ENCODE measurements at regions not wholly inside any gene's neighbourhood (a gene's known extent, or its start where the extent isn't known, plus 50 kb on each side); places are given as distances from the start of the nearest gene placed in this dataset.

DNA sequence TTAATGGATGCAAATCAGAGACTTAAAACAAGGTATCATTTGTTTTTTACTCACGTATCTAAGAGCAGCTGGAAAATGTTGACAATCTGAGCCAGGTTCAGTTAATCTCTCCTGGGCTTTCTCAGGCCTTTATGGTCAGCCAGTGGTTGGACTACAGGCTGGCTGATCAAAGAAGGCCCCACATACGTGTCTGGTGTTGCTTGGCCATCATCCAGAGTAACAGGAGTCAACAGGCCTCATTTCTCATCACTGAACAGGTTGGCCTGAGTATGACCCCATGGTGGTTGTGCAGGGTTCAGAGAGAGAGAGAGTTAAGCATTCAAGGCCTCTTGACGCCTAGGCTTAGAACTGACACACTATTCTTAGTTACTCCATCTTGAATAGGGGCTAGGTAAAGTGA is 97.0 kb upstream of the VLDLR start:
- WGBS, 2 experiments (ENCODE audit: extremely low coverage in 2 of 2, insufficient read length in 1 of 2), result no CpG with 5 or more reads among the region's 3 CpGs
- no peak for TF ChIP-seq SMC3 (IDR thresholded peaks at IDR 0.05; ENCODE audit: low read depth, low read length)
- TF ChIP-seq MAZ (IDR thresholded peaks at IDR 0.05; ENCODE audit: borderline replicate concordance, low read depth, low read length), result no peak
- no peak for TF ChIP-seq MXI1 (IDR thresholded peaks at IDR 0.05; ENCODE audit: borderline replicate concordance, low read depth, low read length)
- TF ChIP-seq, protein P1, sequence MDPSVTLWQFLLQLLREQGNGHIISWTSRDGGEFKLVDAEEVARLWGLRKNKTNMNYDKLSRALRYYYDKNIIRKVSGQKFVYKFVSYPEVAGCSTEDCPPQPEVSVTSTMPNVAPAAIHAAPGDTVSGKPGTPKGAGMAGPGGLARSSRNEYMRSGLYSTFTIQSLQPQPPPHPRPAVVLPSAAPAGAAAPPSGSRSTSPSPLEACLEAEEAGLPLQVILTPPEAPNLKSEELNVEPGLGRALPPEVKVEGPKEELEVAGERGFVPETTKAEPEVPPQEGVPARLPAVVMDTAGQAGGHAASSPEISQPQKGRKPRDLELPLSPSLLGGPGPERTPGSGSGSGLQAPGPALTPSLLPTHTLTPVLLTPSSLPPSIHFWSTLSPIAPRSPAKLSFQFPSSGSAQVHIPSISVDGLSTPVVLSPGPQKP (IDR thresholded peaks at IDR 0.05; ENCODE audit: borderline replicate concordance, low read depth, low read length), result no peak
- no peak for TF ChIP-seq MAFK (IDR thresholded peaks at IDR 0.05; ENCODE audit: low read depth, low read length)
- TF ChIP-seq RCOR1 (IDR thresholded peaks at IDR 0.05; ENCODE audit: insufficient replicate concordance, low read length), result no peak
- ATAC-seq (ENCODE audit: low read depth), result no peak
- H3K56ac ChIP-seq (ENCODE audit: extremely low read depth, insufficient read depth, low read length), result no peak overlapping the region
- no peak for DNase-seq
- H3K4me1 ChIP-seq (ENCODE audit: control insufficient read depth, insufficient read depth, low read length), result no peaks in the 10 kb centered on the region
- peaks cover 2% of the 10 kb centered on the region; the same call in 1 of the 2 replicates for H3K36me3 ChIP-seq (ENCODE audit: control insufficient read depth, insufficient read depth, low read length)
- H4K8ac ChIP-seq (ENCODE audit: low read depth in 2 of 2, low read length in 2 of 2), result no peak overlapping the region
- no peak overlapping the region for H2BK20ac ChIP-seq (ENCODE audit: low read depth, low read length)
- no peak overlapping the region for H4K5ac ChIP-seq (ENCODE audit: low read depth, low read length)
- intact Hi-C loops (cut with micrococcal nuclease) (no loop called here), in situ Hi-C loops (cut with MboI; ENCODE audit: low sequenced_read_pairs) (no loop called here), dilution Hi-C loops (cut with HindIII; ENCODE audit: low sequenced_read_pairs, unreplicated experiment) (no loop called here)
- H3K9me3 ChIP-seq (ENCODE audit: control insufficient read depth, insufficient read depth, low read length), result no peaks in the 10 kb centered on the region
- H3K23ac ChIP-seq (ENCODE audit: low read depth, low read length), result no peak overlapping the region
- H2BK15ac ChIP-seq (ENCODE audit: low read depth, low read length), result no peak overlapping the region
- H3K4ac ChIP-seq (ENCODE audit: low read depth, low read length), result no peak overlapping the region
- no peak overlapping the region for H3K18ac ChIP-seq (ENCODE audit: low read depth, low read length)
- H4K20me1 ChIP-seq (ENCODE audit: insufficient read depth, low read length), result no peaks in the 10 kb centered on the region
- H3K14ac ChIP-seq (replicated peaks; ENCODE audit: low read depth, low read length), result no peak overlapping the region
- H2AK9ac ChIP-seq (replicated peaks; ENCODE audit: low read depth, low read length, poor library complexity), result no peak overlapping the region
- H2BK5ac ChIP-seq (ENCODE audit: low read depth, low read length, poor library complexity, severe bottlenecking), result no peak overlapping the region
- no peak overlapping the region for H4K91ac ChIP-seq (ENCODE audit: insufficient read depth, low read depth, low read length)
- H3K27me3 ChIP-seq (ENCODE audit: control insufficient read depth, insufficient read depth, low read length), result no peaks in the 10 kb centered on the region
- H3K27ac ChIP-seq (ENCODE audit: insufficient read depth, low read length), result no peak overlapping the region
- CTCF ChIA-PET, result no interaction called here
- no peaks in the 10 kb centered on the region for H3K9me1 ChIP-seq (ENCODE audit: insufficient read depth, low read length)
- H2AFZ ChIP-seq (replicated peaks; ENCODE audit: low read length, poor library complexity), result no peak overlapping the region
- H3K4me2 ChIP-seq (ENCODE audit: low read depth, low read length), result no peak overlapping the region
- no peak overlapping the region for H2AK5ac ChIP-seq (ENCODE audit: low read depth, low read length)
- H3K4me3 ChIP-seq (ENCODE audit: insufficient read depth, low read depth, low read length), result no peak overlapping the region
- no peak overlapping the region for H2BK120ac ChIP-seq (ENCODE audit: low read depth, low read length)
- no TSS peak for BruUV-seq (replicated peaks)
- no peak overlapping the region for H3K9ac ChIP-seq (ENCODE audit: low read depth, low read length)
- no peaks in the 10 kb centered on the region for H3K79me1 ChIP-seq (ENCODE audit: low read depth in 1 of 2, low read length in 2 of 2)
- POLR2A ChIA-PET (ENCODE audit: unreplicated experiment), result no interaction called here

Data from IMR-90 (cell line).